Right ventricle myocardium superior (tissue), 1 donor: ENCODE measurements at regions not wholly inside any gene's neighbourhood (a gene's known extent, or its start where the extent isn't known, plus 50 kb on each side); places are given as distances from the start of the nearest gene placed in this dataset.

Experiments
- ATAC-seq: fragments of 200-7000 bp; cut with Tn5 transposase; one replicate; pipeline ENCODE4 v1.9.1; 2020; ENCODE audit warnings: mild to moderate bottlenecking; ENCODE audit not compliant: poor library complexity
- DNase-seq: peaks from one replicate; pipeline ENCODE4 v3.0.0-alpha.2; 2020
- intact Hi-C: fragments of 100-400 bp; cut with DNase I; formaldehyde crosslinking; loops from one replicate; pipeline ENCODE4 v1.11.2; 2022
- donor health status: DM: no; HTN: yes; CAD: no; lungs with severe emphysema.

DNA sequence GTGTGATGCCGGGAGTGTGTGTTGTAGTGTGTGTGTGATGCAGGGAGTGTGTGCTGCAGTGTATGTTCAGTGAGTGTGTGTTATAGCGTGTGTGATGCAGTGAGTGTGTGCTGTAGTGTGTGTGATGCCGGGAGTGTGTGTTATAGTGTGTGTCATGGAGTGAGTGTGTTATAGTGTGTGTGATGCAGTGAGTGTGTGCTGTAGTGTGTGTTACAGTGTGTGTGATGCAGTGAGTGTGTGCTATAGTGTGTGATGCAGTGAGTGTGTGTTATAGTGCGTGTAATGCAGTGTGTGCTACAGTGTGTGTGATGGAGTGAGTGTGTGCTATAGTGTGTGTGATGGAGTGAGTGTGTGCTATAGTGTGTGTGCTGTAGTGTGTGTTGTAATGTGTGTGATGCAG lies 182.1 kb upstream of the SOX11 start:
- ATAC-seq (no peak), DNase-seq (no peak)
- intact Hi-C loops, result no loop called here

- intact Hi-C loops, result no loop called here
- DNase-seq (no peak), ATAC-seq (no peak)
Observed at GRCh38 chr2:5515693-5516092, 176.5 kb upstream of the SOX11 start.

- intact Hi-C loops, result no loop called here
- DNase-seq (no peak), ATAC-seq (no peak)
Observed at GRCh38 chr2:5519286-5519685, 172.9 kb upstream of the SOX11 start.

GRCh38 chr2:5520463-5520972 lies 171.7 kb upstream of the SOX11 start:
- peak; percentile 95 for ATAC-seq
- intact Hi-C loops, result no loop called here
- DNase-seq, result peak; percentile 50

GRCh38 chr2:5521461-5521860 lies 170.7 kb upstream of the SOX11 start:
- ATAC-seq (peak; percentile 96), DNase-seq (peak; percentile 52)
- intact Hi-C loops, result no loop called here

DNA sequence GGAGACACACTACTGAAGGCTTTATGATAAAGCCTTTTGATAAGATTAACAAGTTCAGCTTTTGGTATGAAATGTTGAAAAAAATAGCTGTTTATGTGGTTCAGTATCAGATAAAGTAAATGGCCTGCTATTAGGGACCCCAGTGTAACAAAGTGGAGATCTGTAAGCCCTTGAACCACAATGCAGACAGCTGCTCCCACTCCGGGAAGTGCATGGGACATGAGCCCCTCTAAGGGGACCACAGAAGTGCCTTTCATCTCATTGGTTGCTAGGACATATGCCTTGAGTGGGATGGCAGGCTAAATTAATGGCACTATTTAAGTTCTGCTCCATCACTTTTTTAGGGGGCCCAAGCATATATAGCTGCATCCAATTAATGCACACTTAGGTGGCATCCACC lies 167.6 kb upstream of the SOX11 start:
- ATAC-seq (no peak), DNase-seq (no peak)
- intact Hi-C loops, result no loop called here

GRCh38 chr2:5528706-5529105 lies 163.5 kb upstream of the SOX11 start:
- intact Hi-C loops, result no loop called here
- DNase-seq, result no peak
- ATAC-seq, result no peak

DNA sequence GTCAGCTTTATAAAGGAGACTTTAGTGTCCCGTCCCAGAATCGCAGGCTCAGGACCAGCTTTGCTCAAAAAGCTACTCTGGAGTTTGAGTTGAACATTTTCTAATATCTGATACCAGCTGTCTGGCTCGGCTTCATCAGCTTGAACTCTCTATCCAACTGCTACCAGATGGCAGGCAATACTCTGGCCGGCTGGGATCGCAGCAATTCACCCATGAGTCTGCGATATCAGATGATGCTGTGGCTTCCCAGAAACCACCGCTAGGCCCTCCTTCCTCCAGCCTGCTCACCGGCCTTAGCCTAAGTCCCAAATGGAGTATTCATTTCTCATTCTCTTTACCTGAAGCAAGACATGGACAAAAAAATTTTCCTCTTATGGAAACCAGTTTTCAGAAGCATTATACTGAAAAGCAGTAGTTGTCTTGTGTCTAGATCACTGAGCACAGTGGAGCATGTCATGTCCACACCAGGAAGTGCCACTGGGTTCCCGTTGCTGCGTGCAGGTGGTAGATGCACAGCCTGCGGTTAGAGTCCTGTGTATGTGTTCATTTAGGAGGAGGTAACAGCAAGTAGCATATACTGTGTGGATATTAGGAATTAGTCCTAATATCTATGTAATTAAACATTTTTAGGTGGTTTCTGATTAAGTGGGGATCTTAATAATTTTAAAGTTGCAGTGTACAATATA lies 162.0 kb upstream of the SOX11 start:
- DNase-seq (no peak), ATAC-seq (no peak)
- intact Hi-C loops, result no loop called here

- DNase-seq (no peak), ATAC-seq (no peak)
- intact Hi-C loops, result no loop called here
Observed at GRCh38 chr2:5535301-5535700, 156.9 kb upstream of the SOX11 start.

- intact Hi-C loops, result no loop called here
- DNase-seq (no peak), ATAC-seq (no peak)
Observed at GRCh38 chr2:5537180-5537688, 154.9 kb upstream of the SOX11 start.

DNA sequence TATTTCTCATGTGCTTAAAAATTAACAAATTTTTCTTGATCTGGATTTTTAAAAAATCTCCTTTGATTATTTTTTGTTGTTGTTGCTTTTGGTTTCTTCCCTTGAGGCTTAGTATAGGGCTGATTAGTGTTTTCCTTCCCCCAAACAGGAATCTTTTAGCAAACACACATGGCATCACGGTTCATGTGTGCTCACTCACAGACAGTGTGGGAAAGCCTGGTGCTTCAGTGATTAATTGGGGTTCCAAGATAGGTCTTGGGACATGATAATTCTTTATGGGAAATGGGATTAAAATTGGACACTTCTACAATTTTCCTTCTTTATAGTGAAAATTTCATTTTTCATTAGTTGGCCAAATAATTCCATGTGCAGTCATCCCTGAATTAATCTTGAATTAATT lies 153.9 kb upstream of the SOX11 start:
- intact Hi-C loops, result no loop called here
- DNase-seq (no peak), ATAC-seq (no peak)

- DNase-seq, result no peak
- no peak for ATAC-seq
- intact Hi-C loops, result no loop called here
Observed at GRCh38 chr2:5538772-5539171, 153.4 kb upstream of the SOX11 start.

- DNase-seq (no peak), ATAC-seq (no peak)
- intact Hi-C loops, result no loop called here
Observed at GRCh38 chr2:5539282-5540165, 152.7 kb upstream of the SOX11 start.

GRCh38 chr2:5540856-5541255 lies 151.3 kb upstream of the SOX11 start:
- intact Hi-C loops, result no loop called here
- ATAC-seq, result no peak

DNA sequence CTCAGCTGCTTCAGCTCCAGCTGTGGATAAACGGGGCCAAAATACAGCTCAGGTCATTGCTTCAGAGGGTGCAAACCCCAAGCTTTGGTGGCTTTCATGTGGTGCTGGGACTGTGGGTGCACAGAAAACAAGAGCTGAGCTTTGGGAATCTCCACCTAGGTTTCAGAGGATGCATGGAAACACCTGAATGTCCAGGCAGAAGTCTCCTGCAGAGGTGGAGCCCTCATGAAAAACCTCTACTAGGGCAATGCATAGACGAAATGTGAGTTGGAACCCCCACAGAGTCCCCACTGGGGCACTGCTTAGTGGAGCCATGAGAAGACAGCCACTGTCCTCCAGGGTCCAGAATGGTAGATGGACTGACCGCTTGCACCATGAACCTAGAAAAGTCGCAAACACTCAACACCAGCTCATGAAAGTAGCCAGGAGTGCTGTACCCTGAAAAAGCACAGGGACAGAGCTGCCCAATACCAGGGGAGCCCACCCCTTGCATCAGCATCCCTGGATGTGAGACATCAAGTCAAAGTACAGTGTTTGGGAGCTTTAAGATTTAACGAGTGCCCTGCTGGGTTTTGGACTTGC lies 147.9 kb upstream of the SOX11 start:
- intact Hi-C loops, result no loop called here
- ATAC-seq, result no peak
- DNase-seq, result no peak

More at GRCh38 chr2:5540856-5541255, 151.3 kb upstream of the SOX11 start:
- DNase-seq, result no peak

- DNase-seq, result no peak
- intact Hi-C loops, result no loop called here
- ATAC-seq, result no peak
Observed at GRCh38 chr2:5546181-5546580, 146.0 kb upstream of the SOX11 start.

DNA sequence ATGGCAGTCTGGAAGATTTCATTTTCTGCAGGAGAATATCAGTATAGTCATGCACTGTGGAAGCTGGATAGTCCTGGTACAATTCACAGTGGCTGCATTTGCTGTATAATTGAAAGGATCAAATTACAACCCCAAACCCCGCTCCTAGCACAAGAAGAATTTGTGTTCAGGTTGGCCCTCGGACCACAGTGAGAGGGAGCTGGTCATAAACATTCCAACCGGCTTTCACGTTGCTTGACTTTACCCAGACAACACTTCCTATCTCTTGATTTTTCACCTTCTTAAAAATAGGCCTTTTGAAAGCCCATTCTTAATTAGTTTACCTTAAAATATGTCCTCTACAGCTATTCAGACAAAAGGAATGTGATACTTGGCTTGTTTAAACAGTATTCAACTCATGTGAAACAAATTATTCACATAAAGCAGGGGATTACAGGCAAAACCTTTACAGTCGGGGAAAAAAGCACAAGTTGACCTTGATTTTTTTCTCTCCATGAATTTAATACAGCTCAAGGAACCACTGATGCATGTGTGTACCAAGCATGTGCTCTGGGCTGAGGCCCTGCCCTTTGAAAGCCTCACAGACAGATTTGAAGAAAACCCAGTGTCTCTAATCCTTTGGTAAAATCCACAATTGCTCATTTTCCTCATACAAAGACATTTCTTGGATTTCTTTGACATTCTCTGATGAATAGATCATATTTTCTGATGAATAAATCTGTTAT lies 143.0 kb upstream of the SOX11 start:
- no peak for DNase-seq
- intact Hi-C loops, result no loop called here
- no peak for ATAC-seq

GRCh38 chr2:5549771-5550170 lies 142.4 kb upstream of the SOX11 start:
- DNase-seq (no peak), ATAC-seq (no peak)
- intact Hi-C loops, result no loop called here

- DNase-seq (no peak), ATAC-seq (no peak)
- intact Hi-C loops, result no loop called here
Observed at GRCh38 chr2:5555636-5556035, 136.5 kb upstream of the SOX11 start.
